Prostate gland (tissue), 2 donors: ENCODE measurements at regions not wholly inside any gene's neighbourhood (a gene's known extent, or its start where the extent isn't known, plus 50 kb on each side); places are given as distances from the start of the nearest gene placed in this dataset.

Experiments
- DNase-seq: peaks from one replicate; pipeline ENCODE4 v3.0.0-alpha.2; 2019; ENCODE audit warnings: low spot score
- H3K27ac ChIP-seq, 2 donors: fragments of 200-600 bp; sonication (generic); 2 replicates each; pipeline ENCODE4 v1.5.1; 2017 to 2019
- H3K27me3 ChIP-seq: fragments of 200-600 bp; sonication (generic); replicated peaks from 2 replicates; pipeline ENCODE4 v1.5.1; 2019; ENCODE audit not compliant: insufficient read depth
- H3K36me3 ChIP-seq, 2 donors: fragments of 200-600 bp; sonication (generic); 1 replicate in 1 of 2; 2 replicates in 1 of 2; pipeline versions ENCODE4 v1.5.1 to v1.8.1; 2017 to 2019
- H3K4me1 ChIP-seq: fragments of 200-600 bp; sonication (generic); replicated peaks from 2 replicates; pipeline ENCODE4 v1.5.1; 2019
- H3K4me3 ChIP-seq, 2 donors: fragments of 200-600 bp; sonication (generic); 2 replicates each; pipeline ENCODE4 v1.5.1; 2017 to 2019
- H3K9me3 ChIP-seq: fragments of 200-600 bp; sonication (generic); 2 replicates; pipeline ENCODE4 v1.5.1; 2017
- CTCF ChIP-seq, 4 experiments: fragments of 200-600 bp in 2 of 4; fragments of 450-650 bp in 2 of 4; sonication (generic) in 2 of 4; IDR thresholded peaks; 1 replicate in 3 of 4; 2 replicates in 1 of 4; pipeline ENCODE4 v1.5.1; 2016 to 2019; ENCODE audit warnings: antibody characterized with exemption in 4 of 4, mild to moderate bottlenecking in 2 of 4, moderate library complexity in 2 of 4
- POLR2A ChIP-seq: fragments of 450-650 bp; IDR thresholded peaks from one replicate; pipeline ENCODE4 v1.6.1; 2016; ENCODE audit warnings: antibody characterized with exemption, mild to moderate bottlenecking
- POLR2AphosphoS5 ChIP-seq: sonication (generic); formaldehyde crosslinking; IDR thresholded peaks from one replicate; pipeline ENCODE4 v1.6.1; 2017; ENCODE audit warnings: antibody characterized with exemption
- WGBS: methylation state at CpG from one replicate; pipeline ENCODE4 v1.1.5; 2018; 5-methylcytosine and 5-hydroxymethylcytosine counted together
- intact Hi-C: fragments of 100-400 bp; cut with DNase I; formaldehyde crosslinking; loops from one replicate; pipeline ENCODE4 v1.14.2; 2022

- no peaks in the 10 kb centered on the region for H3K9me3 ChIP-seq
- WGBS, result 82% methylated on average over 1 of the region's 1 CpG
- DNase-seq, result no peak
- H3K4me1 ChIP-seq, result no peaks in the 10 kb centered on the region
- no peak overlapping the region for H3K4me3 ChIP-seq
- TF ChIP-seq POLR2AphosphoS5 (no peak), POLR2A (no peak), CTCF (IDR thresholded peaks at IDR 0.05) (no peak)
- H3K36me3 ChIP-seq, result no peaks in the 10 kb centered on the region
- H3K27me3 ChIP-seq, result no peaks in the 10 kb centered on the region
- H3K27ac ChIP-seq, result no peak overlapping the region
- intact Hi-C loops, result no loop called here
Observed at GRCh38 chr13:84405286-84405685, 523.0 kb upstream of the SLITRK1 start.

GRCh38 chr13:84400706-84401105 lies 518.4 kb upstream of the SLITRK1 start:
- WGBS, result 65% methylated on average over 2 of the region's 2 CpGs
- Histone ChIP-seq H3K27ac (no peak overlapping the region), H3K27me3 (no peaks in the 10 kb centered on the region), H3K9me3 (no peaks in the 10 kb centered on the region), H3K4me1 (no peaks in the 10 kb centered on the region), H3K4me3 (no peak overlapping the region), H3K36me3 (no peaks in the 10 kb centered on the region)
- no peak for DNase-seq
- intact Hi-C loops, result no loop called here
- TF ChIP-seq POLR2AphosphoS5 (no peak), POLR2A (no peak), CTCF (IDR thresholded peaks at IDR 0.05) (no peak)

GRCh38 chr13:84399320-84400085 lies 517.2 kb upstream of the SLITRK1 start:
- 83% methylated on average over 7 of the region's 7 CpGs for WGBS

GRCh38 chr13:84393981-84394625 lies 511.8 kb upstream of the SLITRK1 start:
- WGBS, result 86% methylated on average over 4 of the region's 4 CpGs

More at GRCh38 chr13:84399320-84400085, 517.2 kb upstream of the SLITRK1 start:
- no peaks in the 10 kb centered on the region for H3K27me3 ChIP-seq
- no peak for TF ChIP-seq POLR2AphosphoS5
- TF ChIP-seq CTCF (IDR thresholded peaks at IDR 0.05), result no peak
- TF ChIP-seq POLR2A, result no peak
- H3K4me3 ChIP-seq, result no peak overlapping the region
- no peaks in the 10 kb centered on the region for H3K9me3 ChIP-seq
- no peak overlapping the region for H3K27ac ChIP-seq
- H3K36me3 ChIP-seq, result no peaks in the 10 kb centered on the region
- intact Hi-C loops, result no loop called here
- no peaks in the 10 kb centered on the region for H3K4me1 ChIP-seq
- no peak for DNase-seq

More at GRCh38 chr13:84393981-84394625, 511.8 kb upstream of the SLITRK1 start:
- no peak for TF ChIP-seq POLR2A
- TF ChIP-seq POLR2AphosphoS5, result no peak
- TF ChIP-seq CTCF (IDR thresholded peaks at IDR 0.05), result no peak
- H3K27me3 ChIP-seq, result no peaks in the 10 kb centered on the region
- no peak overlapping the region for H3K4me3 ChIP-seq
- intact Hi-C loops, result no loop called here
- DNase-seq, result no peak
- H3K36me3 ChIP-seq, result no peaks in the 10 kb centered on the region
- H3K27ac ChIP-seq, result no peak overlapping the region
- H3K4me1 ChIP-seq, result no peaks in the 10 kb centered on the region
- no peaks in the 10 kb centered on the region for H3K9me3 ChIP-seq
